ENCODE measurements at regions not wholly inside any gene's neighbourhood (a gene's known extent, or its start where the extent isn't known, plus 50 kb on each side); places are given as distances from the start of the nearest gene placed in this dataset.

- no peak for TF ChIP-seq CTCF (IDR thresholded peaks at IDR 0.05)
- TF ChIP-seq POLR2A (IDR thresholded peaks at IDR 0.05) = no peak
Observed at GRCh38 chr6:14705841-14706377, 540.0 kb upstream of the JARID2 start.
